ENCODE measurements at regions not wholly inside any gene's neighbourhood (a gene's known extent, or its start where the extent isn't known, plus 50 kb on each side); places are given as distances from the start of the nearest gene placed in this dataset.

GRCh38 chr10:3858051-3858845 is 73.2 kb upstream of the KLF6 start:
- DNase-seq = no peak

- no peak for DNase-seq
Observed at GRCh38 chr10:3857318-3857717, 72.3 kb upstream of the KLF6 start.

DNA sequence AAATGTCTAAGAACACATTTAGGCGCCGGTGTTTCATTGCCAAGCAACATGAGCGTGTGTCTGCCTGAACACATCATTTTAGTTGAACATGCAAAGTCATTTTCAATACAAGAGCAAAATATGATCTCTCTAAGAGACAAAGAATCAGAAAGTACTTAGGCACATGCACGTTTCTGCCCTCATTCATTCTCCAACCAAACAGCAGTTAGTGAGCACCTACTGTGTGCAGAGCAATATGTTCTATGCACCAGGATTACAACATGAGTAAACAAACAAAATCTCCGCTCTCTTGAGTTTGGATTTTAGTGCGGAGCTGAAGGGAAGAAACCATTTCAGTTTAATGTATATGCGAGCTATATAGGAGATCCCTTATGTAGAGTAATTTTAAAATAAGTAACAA is 71.6 kb upstream of the KLF6 start:
- no peak for DNase-seq

DNA sequence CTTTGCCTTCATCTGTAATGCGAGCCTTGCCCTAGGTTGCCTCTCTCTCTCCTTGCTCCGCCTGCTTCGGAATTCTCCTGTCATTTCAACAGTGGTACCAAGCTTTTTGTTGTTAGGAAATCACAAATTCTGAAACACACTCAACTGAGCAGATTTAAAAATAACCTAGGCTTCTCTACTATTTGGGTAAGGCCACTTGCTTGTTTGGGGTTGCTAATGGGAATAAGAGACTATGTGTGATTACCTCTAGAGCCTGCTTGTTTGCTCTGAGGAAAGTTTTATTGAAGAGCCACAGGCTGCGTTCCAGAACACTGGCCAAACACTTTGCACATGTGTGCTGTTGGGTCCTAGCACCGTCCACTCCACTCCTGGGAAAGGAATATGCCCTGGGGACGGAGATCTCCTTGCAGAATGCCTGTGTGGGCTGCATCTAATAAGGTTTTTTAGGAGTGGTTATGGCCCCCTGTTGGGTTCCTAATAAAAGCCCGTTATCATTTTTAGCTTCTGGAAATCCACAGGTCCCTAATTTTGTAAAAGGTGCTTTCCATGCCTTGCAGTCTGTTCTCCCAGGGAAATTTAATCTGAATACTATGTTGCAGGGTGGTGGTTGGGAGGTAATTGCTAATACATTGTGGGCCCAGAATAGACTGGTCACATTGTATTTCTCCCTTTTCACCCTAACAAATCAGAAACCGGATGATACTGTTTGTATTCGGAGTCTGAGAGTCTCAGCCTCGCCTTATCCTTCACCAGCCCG is 68.7 kb upstream of the KLF6 start:
- no peak for DNase-seq

GRCh38 chr10:3853016-3853415 is 68.0 kb upstream of the KLF6 start:
- no peak for DNase-seq

GRCh38 chr10:3852147-3852904 is 67.3 kb upstream of the KLF6 start:
- DNase-seq = peak; percentile 84 to 93

- DNase-seq = peak; percentile 63 to 68
Observed at GRCh38 chr10:3850999-3851937, 66.3 kb upstream of the KLF6 start.

GRCh38 chr10:3848775-3849635 is 64.0 kb upstream of the KLF6 start:
- no peak for DNase-seq

GRCh38 chr10:3848005-3848774 is 63.2 kb upstream of the KLF6 start:
- DNase-seq = no peak

DNA sequence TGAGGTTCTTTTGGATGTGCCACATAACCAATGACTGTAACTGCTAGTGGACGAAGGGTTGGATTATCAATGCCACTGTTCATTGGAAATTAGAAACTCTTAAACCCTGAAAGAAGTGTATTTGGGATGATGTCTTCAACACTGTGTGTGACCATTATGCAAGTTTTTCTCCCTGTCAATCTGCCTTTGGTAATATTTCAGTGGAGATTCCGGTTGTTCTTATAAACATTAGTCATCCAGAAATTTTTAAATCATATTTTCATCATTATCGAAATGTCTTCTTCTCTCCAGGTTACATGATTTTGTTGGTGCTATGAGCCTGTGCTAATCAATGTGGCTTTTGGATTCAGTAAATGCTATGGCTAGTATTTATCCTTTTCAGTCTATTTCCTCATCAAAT is 61.7 kb upstream of the KLF6 start:
- no peak for DNase-seq

DNA sequence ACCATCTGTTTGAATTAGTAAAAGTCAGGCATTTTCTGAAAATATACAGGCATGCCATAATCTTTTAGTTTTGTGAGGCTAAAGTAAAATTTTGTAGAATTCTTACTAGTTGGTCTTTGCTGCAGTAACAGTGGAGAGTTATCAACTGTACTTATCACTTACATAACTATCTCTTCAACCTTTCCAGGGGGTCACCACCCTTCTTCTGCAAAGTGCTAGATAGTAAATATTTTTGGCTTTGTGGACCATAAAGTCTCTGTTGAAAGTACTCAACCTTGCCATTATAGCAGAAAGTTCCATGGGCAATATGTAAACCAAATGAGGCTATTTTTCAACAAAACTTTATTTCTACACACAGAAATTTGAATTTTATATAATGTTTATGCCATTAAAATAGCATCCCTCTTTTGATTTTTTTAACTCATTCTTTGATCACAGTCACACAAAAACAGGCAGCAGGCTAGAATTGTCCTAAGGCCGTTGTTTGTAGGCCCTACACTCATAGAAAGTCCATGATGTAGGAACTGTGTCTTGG is 59.5 kb upstream of the KLF6 start:
- DNase-seq = no peak

DNA sequence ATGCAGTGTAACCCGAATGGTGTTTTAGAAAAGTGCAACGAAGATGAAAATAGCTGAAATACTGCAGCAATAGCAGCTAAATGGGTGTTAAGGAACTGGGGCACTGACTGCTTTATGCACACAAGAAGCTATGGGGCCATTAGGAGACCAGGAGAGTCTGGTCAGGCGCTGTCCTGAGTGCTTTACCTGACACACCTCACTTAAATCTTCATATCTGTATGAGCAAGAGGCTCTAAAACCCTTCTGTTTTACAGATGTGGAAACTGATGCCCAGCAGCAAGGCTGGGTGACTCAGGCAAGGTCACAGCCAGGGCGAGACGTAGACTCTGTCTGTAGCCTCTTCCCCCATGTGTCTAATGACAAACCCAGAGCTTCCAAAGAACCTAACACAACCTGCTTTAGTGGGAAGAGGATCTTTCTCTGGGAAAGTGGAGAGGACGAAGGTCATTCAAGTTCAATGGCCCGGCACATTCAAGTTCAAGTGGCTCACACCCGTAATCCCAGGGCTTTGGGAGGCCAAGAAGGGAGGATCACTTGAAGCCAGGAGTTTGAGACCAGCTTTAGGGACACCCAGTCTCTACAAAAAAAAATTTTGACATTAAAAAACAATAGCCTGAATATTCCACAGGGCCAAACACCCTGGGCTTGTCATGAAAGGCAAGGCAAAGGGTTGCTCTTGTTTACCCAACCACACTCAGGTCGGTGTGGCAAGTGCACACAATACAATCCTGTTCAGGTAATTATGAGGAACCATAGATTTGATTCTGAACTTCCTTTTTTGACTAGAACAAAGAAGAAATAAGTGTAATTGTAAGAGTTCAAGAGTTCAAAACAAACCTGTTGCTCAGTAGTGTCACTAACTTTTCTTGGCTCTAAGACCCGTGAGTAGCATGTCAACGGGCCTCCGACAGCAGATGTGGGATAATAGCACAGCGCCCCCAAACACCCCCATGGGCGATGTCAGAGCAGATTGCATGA is 53.7 kb upstream of the KLF6 start:
- DNase-seq = peak in 1 of 2 donors; percentile 47

DNA sequence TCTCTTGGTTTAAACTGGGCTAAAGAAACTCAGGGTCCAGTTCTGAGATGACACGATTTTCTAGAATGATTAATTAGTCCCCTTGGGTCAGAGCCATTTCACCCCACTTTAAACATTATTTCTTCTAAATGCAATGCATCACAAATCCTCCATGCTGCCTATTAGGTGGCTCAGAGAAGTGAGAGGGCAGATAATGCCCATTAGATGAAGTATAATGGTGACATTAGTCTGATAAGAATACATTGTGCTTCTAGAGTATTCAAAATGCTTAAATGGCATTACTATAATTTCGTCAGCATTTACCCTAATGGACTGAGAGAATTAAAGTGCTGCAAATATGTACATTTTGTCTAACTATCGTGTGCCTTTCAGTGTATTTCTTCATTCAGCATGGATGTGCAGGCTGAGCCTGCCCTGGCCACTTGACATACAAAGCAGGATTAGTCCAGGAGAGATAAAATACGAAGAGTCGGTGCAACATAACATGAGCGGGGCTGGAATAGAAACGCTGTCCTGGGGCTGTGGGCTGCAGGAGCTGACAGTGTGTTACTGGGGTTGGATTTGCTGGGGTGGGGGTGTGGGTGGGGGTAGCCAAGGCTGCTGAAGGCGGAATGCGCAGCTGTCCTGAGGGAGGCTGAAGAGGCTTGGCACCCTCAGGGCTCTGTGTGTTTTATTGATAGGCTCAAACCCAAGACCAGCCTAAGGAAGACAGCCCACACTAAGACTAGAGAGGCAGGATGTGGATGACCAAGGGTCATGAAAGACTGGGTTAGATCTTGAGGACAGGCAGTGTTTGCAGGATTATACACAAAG is 52.8 kb upstream of the KLF6 start:
- DNase-seq = no peak

- peak in 1 of 2 donors; percentile 53 for DNase-seq
Observed at GRCh38 chr10:3836222-3836820, 51.3 kb upstream of the KLF6 start.

DNA sequence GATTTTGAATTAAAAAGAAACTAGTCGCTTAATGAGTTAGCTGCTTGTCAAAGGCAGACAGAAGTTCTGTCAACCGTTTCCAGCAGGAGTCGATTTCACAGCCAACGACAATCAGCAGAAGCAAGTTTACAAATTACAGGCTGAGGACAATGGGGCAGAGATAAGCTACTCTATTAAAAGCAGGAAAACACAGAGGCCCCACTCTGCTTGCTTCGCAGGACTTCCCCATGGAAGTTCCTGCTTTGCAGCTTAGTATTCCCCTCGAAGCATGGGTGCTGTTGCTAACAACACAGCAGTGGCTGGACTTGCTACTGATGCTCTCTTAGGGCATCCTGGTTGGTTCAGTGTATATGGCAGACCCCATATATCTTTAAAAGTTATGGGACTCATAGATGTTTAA is 50.8 kb upstream of the KLF6 start:
- DNase-seq = peak; percentile 30 to 72

DNA sequence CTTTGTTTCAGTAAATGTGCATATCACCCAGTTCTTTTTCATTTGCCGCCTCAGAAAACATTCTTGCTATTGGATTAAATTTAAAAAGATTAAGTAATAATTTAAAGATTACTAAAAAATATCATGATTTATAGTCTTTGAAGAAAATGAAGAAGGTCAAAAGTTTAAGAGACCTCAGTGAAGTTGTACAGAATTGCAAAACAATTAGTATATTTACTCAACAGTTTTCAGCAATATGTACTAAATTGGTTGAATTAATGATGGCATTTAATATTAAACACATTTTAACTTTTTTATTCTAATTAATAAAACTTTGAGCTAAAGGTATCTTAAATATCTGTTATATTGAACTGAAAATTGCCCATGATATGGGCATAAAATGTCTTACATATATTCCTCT is 49.9 kb upstream of the KLF6 start:
- no peak for DNase-seq

Measured in CD4-positive, alpha-beta T cell treated with Interleukin-4 for 1 hour (primary cell).